Suprapubic skin (tissue), 4 donors: ENCODE measurements at regions not wholly inside any gene's neighbourhood (a gene's known extent, or its start where the extent isn't known, plus 50 kb on each side); places are given as distances from the start of the nearest gene placed in this dataset.

Experiments
- CTCF ChIP-seq, 2 donors: fragments of 200-600 bp in 1 of 2; fragments of 450-650 bp in 1 of 2; sonication (generic) in 1 of 2; IDR thresholded peaks; one replicate each; pipeline ENCODE4 v1.5.1; 2016 to 2019; ENCODE audit warnings: antibody characterized with exemption in 2 of 2, mild to moderate bottlenecking in 1 of 2, moderate library complexity in 1 of 2
- EP300 ChIP-seq: sonication (generic); formaldehyde crosslinking; IDR thresholded peaks from one replicate; pipeline ENCODE4 v1.6.1; 2017; ENCODE audit warnings: antibody characterized with exemption
- POLR2A ChIP-seq, 2 donors: fragments of 450-650 bp; IDR thresholded peaks; one replicate each; pipeline ENCODE4 v1.6.1; 2017; ENCODE audit warnings: antibody characterized with exemption in 2 of 2, mild to moderate bottlenecking in 2 of 2, moderate library complexity in 2 of 2
- POLR2AphosphoS5 ChIP-seq, 3 donors: sonication (generic); formaldehyde crosslinking; IDR thresholded peaks; one replicate each; pipeline ENCODE4 v1.6.1; 2017; ENCODE audit warnings: antibody characterized with exemption in 3 of 3

- TF ChIP-seq CTCF (IDR thresholded peaks at IDR 0.05) (no peak), EP300 (no peak), POLR2A (IDR thresholded peaks at IDR 0.05) (no peak), POLR2AphosphoS5 (IDR thresholded peaks at IDR 0.05) (no peak)
These were observed 847.6 kb downstream of the TBL1XR1 start for GRCh38 chr3:176349706-176350105.
